AG09309 (cell line): ENCODE measurements at regions not wholly inside any gene's neighbourhood (a gene's known extent, or its start where the extent isn't known, plus 50 kb on each side); places are given as distances from the start of the nearest gene placed in this dataset.
A peak's percentile ranks its signal among the peaks of the same experiment; 100 is the strongest.

ENCODE experiments used
- DNase-seq: peaks from one replicate; pipeline ENCODE4 v3.0.0-alpha.2; 2010; ENCODE audit warnings: low read depth
- H3K4me3 ChIP-seq: 2 replicates; pipeline ENCODE4 v1.5.1; 2011; ENCODE audit warnings: mild to moderate bottlenecking, low read depth, low read length, moderate library complexity; ENCODE audit not compliant: control insufficient read depth
- TF ChIP-seq, protein P1 (sequence below): IDR thresholded peaks from 2 replicates; pipeline ENCODE4 v1.5.1; 2011; ENCODE audit warnings: mild to moderate bottlenecking, low read depth, low read length, inconsistent platforms; ENCODE audit not compliant: insufficient read depth, control insufficient read depth; ENCODE audit errors: missing control alignments

DNA sequence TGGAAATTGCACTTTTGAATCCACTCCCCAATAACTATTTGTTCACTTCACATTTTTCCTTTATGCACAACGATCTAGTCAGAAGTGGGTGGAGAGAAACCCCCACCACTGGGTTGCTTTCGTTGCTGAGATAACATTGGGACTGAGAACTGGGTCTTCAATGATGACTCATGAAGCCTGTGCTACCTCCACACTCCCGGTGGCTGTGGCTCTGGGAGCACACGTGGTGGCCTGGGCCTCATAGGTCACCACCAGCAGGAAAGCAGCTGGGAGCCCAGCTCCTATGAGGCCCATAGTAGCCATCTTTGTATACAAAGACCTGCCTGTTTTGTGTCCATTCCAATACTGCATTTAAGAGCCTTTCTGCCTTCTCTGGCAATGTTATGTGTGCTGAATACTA lies 178.0 kb upstream of the SASH1 start:
- TF ChIP-seq, protein P1, sequence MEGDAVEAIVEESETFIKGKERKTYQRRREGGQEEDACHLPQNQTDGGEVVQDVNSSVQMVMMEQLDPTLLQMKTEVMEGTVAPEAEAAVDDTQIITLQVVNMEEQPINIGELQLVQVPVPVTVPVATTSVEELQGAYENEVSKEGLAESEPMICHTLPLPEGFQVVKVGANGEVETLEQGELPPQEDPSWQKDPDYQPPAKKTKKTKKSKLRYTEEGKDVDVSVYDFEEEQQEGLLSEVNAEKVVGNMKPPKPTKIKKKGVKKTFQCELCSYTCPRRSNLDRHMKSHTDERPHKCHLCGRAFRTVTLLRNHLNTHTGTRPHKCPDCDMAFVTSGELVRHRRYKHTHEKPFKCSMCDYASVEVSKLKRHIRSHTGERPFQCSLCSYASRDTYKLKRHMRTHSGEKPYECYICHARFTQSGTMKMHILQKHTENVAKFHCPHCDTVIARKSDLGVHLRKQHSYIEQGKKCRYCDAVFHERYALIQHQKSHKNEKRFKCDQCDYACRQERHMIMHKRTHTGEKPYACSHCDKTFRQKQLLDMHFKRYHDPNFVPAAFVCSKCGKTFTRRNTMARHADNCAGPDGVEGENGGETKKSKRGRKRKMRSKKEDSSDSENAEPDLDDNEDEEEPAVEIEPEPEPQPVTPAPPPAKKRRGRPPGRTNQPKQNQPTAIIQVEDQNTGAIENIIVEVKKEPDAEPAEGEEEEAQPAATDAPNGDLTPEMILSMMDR, result no peak
- no peak for DNase-seq
- H3K4me3 ChIP-seq, result no peak overlapping the region

- H3K4me3 ChIP-seq, result no peak overlapping the region
- peak; percentile 46 for DNase-seq
- TF ChIP-seq, protein P1, result peak; percentile 49
Measured at GRCh38 chr6:148166339-148166968, 176.2 kb upstream of the SASH1 start.

DNA sequence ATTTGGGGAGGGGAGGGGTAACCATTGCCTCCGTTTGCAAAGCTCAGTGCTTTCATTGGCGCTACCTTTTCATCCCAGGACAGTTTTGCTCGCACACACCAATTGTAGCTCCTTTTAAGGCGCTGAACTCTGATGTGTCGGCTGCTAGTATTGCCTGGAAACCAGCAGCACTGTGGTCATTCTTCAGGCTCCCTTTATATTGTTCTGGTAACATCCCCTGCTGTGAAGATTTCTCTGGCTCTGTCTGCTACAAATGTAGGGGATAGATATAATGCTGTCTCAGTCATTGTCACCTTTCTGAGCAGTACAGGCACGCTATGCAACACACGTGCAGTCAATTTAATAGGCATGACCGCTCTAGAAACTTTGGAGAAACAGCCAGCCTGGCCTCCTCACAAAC lies 172.9 kb upstream of the SASH1 start:
- DNase-seq, result no peak
- TF ChIP-seq, protein P1, result no peak
- no peak overlapping the region for H3K4me3 ChIP-seq

GRCh38 chr6:148170286-148170685 lies 172.4 kb upstream of the SASH1 start:
- TF ChIP-seq, protein P1, result no peak
- no peak overlapping the region for H3K4me3 ChIP-seq
- DNase-seq, result no peak

GRCh38 chr6:148173548-148173947 lies 169.1 kb upstream of the SASH1 start:
- TF ChIP-seq, protein P1, result no peak
- DNase-seq, result no peak
- no peak overlapping the region for H3K4me3 ChIP-seq

DNA sequence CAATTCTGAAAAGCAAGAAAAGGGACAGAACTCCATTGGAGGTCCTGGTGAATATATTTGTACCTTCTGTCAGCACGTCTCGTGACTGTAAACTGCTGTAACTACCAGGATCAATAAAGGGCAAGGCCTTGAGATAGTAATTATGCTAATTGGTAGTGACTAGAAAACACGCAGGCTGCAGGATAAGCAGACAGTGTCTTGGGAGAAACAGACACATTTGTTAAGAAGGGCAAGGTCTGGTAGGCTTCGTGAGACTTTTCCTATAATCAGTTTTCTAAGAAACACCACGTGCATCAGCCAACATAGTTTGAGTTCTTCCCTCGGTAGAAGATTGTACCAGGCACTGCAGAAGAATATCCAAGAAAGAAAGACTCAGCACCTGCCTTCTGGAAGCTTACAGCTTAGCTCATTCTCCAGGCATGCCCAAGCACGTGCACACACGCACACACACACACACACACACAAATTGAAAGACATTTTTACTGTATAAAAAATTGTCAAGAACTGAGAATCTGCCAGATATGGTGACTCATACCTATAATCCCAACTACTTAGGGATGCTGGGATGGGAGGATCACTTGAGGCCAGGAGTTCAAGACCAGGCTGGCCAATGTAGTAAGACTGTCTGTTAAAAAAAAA lies 167.0 kb upstream of the SASH1 start:
- DNase-seq, result peak; percentile 17
- H3K4me3 ChIP-seq, result no peak overlapping the region
- TF ChIP-seq, protein P1, result no peak

GRCh38 chr6:148177589-148178233 lies 164.9 kb upstream of the SASH1 start:
- no peak for DNase-seq
- no peak overlapping the region for H3K4me3 ChIP-seq
- TF ChIP-seq, protein P1, result peak; percentile 77
